Kidney (tissue), 13 donors: ENCODE measurements at regions not wholly inside any gene's neighbourhood (a gene's known extent, or its start where the extent isn't known, plus 50 kb on each side); places are given as distances from the start of the nearest gene placed in this dataset.

ENCODE experiments used
- DNase-seq, 5 donors: peaks; one replicate each; pipeline ENCODE4 v3.0.0-alpha.2; 2013 to 2020
- FAIRE-seq: peaks from 2 replicates; lab custom pipeline; 2012; peaks lifted over from hg19 to GRCh38; lab: Jason Lieb, UNC
- H3K27ac ChIP-seq, 2 donors: one replicate each; pipeline ENCODE4 v1.7.0; 2013; ENCODE audit warnings: low read depth in 2 of 2, low read length in 2 of 2, inconsistent platforms in 1 of 2
- H3K27me3 ChIP-seq: one replicate; pipeline ENCODE4 v1.7.1; 2013; ENCODE audit warnings: low read length, inconsistent platforms; ENCODE audit not compliant: control insufficient read depth, insufficient read depth
- H3K36me3 ChIP-seq, 3 donors: one replicate each; pipeline versions ENCODE4 v1.7.0 to v1.7.1; 2013; ENCODE audit warnings: low read length in 3 of 3, control low read depth in 1 of 3, inconsistent platforms in 1 of 3; ENCODE audit not compliant: insufficient read depth in 3 of 3, control insufficient read depth in 2 of 3
- H3K4me1 ChIP-seq, 3 donors: one replicate each; pipeline versions ENCODE4 v1.7.0 to v1.7.1; 2013; ENCODE audit warnings: low read length in 3 of 3, inconsistent platforms in 1 of 3, low read depth in 1 of 3; ENCODE audit not compliant: control insufficient read depth in 2 of 3, insufficient read depth in 2 of 3
- H3K4me3 ChIP-seq, 3 donors: one replicate each; pipeline versions ENCODE4 v1.7.0 to v1.8.1; 2013; ENCODE audit warnings: low read length in 3 of 3, control low read depth in 1 of 3, inconsistent platforms in 1 of 3
- H3K9ac ChIP-seq, 3 donors: one replicate each; pipeline versions ENCODE4 v1.7.0 to v1.7.1; 2013; ENCODE audit warnings: low read length in 3 of 3, control low read depth in 1 of 3, inconsistent platforms in 1 of 3
- H3K9me3 ChIP-seq, 3 donors: one replicate each; pipeline versions ENCODE4 v1.7.0 to v1.7.1; 2013; ENCODE audit warnings: low read length in 3 of 3, control low read depth in 1 of 3, inconsistent platforms in 1 of 3; ENCODE audit not compliant: control insufficient read depth in 2 of 3, insufficient read depth in 1 of 3
- intact Hi-C: fragments of 100-400 bp; cut with DNase I; formaldehyde crosslinking; loops from one replicate; pipeline ENCODE4 v1.11.1; 2022
- TF ChIP-seq, protein P1 (sequence below): IDR thresholded peaks from 3 replicates; pipeline ENCODE4 v1.5.1; 2012; ENCODE audit warnings: mild to moderate bottlenecking, moderate library complexity, borderline replicate concordance; ENCODE audit not compliant: insufficient read depth; ENCODE audit errors: extremely low read depth
- donor health status: control.
- donor health status: control.
- donor health status: control.
- donor health status: control.
- donor health status: control.
- donor health status: DM: yes; HTN: yes; CAD: no.
- donor health status: Normal renal cell carcinoma (clear cell type).

DNA sequence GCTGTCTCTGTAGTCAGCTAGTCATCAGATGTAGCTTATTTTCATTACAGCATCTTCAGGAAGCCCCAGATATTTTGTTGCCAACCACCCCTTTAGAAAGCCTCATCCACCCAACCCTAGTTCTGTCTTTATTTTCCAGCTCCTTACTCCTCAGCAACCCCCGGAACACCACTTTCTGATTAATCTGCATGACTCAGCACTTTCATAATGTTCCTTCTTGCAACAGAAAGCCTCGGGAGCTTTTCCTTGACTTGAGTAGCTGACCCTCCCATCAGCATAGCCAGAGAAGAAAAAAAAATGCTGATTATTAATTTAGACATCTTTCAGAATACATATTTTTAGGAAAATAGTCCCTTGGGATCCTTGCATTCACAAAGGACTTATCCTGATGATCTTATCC, 244.0 kb upstream of the CXCL12 start:
- H3K9me3 ChIP-seq, result no peaks in the 10 kb centered on the region
- no peak overlapping the region for H3K27ac ChIP-seq
- peaks cover 0 to 6% (median 0%) of the 10 kb centered on the region in 3 donors for H3K4me1 ChIP-seq
- DNase-seq (peak in 1 of 5 donors; percentile 9), FAIRE-seq (no peak)
- TF ChIP-seq, protein P1, sequence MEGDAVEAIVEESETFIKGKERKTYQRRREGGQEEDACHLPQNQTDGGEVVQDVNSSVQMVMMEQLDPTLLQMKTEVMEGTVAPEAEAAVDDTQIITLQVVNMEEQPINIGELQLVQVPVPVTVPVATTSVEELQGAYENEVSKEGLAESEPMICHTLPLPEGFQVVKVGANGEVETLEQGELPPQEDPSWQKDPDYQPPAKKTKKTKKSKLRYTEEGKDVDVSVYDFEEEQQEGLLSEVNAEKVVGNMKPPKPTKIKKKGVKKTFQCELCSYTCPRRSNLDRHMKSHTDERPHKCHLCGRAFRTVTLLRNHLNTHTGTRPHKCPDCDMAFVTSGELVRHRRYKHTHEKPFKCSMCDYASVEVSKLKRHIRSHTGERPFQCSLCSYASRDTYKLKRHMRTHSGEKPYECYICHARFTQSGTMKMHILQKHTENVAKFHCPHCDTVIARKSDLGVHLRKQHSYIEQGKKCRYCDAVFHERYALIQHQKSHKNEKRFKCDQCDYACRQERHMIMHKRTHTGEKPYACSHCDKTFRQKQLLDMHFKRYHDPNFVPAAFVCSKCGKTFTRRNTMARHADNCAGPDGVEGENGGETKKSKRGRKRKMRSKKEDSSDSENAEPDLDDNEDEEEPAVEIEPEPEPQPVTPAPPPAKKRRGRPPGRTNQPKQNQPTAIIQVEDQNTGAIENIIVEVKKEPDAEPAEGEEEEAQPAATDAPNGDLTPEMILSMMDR, result no peak
- no peaks in the 10 kb centered on the region for H3K27me3 ChIP-seq
- intact Hi-C loops, result no loop called here
- no peak overlapping the region for H3K4me3 ChIP-seq
- H3K9ac ChIP-seq, result no peak overlapping the region
- H3K36me3 ChIP-seq, result no peaks in the 10 kb centered on the region

- FAIRE-seq (no peak), DNase-seq (no peak)
- no peaks in the 10 kb centered on the region for H3K4me1 ChIP-seq
- TF ChIP-seq, protein P1, result no peak
- no peaks in the 10 kb centered on the region for H3K27me3 ChIP-seq
- H3K9ac ChIP-seq, result no peak overlapping the region
- H3K4me3 ChIP-seq, result no peak overlapping the region
- intact Hi-C loops, result no loop called here
- no peaks in the 10 kb centered on the region for H3K36me3 ChIP-seq
- H3K27ac ChIP-seq, result no peak overlapping the region
- H3K9me3 ChIP-seq, result no peaks in the 10 kb centered on the region
Observed at GRCh38 chr10:44635176-44635575, 250.3 kb upstream of the CXCL12 start.

DNA sequence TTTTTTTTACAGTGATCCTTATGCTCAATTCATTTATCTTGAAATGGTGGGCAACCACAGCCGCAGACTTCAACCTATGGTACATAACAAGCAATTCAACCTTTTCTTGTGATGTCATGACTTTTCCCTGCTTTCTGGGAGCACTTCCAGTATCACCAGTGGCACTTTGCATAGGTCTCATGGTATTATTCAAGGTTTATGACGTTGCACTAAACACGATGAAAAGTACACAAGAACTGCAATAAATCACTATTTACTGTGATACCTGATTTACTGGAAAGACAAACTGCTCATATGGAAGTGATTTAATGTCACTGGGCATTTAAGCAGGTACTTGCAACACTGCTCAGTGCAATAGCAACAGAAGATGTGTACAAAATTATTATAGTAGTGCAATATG, 251.7 kb upstream of the CXCL12 start:
- H3K27ac ChIP-seq, result no peak overlapping the region
- no peak for DNase-seq

More for the DNA sequence above, 251.7 kb upstream of the CXCL12 start:
- Histone ChIP-seq H3K36me3 (no peaks in the 10 kb centered on the region), H3K9me3 (no peaks in the 10 kb centered on the region), H3K4me3 (no peak overlapping the region), H3K9ac (no peak overlapping the region), H3K27me3 (no peaks in the 10 kb centered on the region), H3K4me1 (no peaks in the 10 kb centered on the region)
- intact Hi-C loops, result no loop called here
- TF ChIP-seq, protein P1, result no peak
- no peak for FAIRE-seq
